ENCODE measurements at regions not wholly inside any gene's neighbourhood (a gene's known extent, or its start where the extent isn't known, plus 50 kb on each side); places are given as distances from the start of the nearest gene placed in this dataset.

GRCh38 chr3:175893566-175893965 is 1034.4 kb downstream of the NAALADL2 start:
- DNase-seq: no peak
- no peak overlapping the region for H2BK15ac ChIP-seq (ENCODE audit: low read depth, low read length)
- H2BK120ac ChIP-seq (ENCODE audit: low read depth, low read length, poor library complexity, severe bottlenecking): no peak overlapping the region
- H3K9me3 ChIP-seq (ENCODE audit: control insufficient read depth, low read depth, low read length): no peaks in the 10 kb centered on the region
- H3K79me1 ChIP-seq (ENCODE audit: insufficient read depth, low read depth, low read length, poor library complexity, severe bottlenecking): no peaks in the 10 kb centered on the region
- H3K9me3 Mint-ChIP-seq: no peaks in the 10 kb centered on the region; a peak in 1 of 5 replicates
- no peak overlapping the region for H3K14ac ChIP-seq (ENCODE audit: insufficient read depth, low read length)
- no peak overlapping the region for H4K8ac ChIP-seq (replicated peaks; ENCODE audit: insufficient read length, low read depth, low read length)
- no peak overlapping the region for H3K18ac ChIP-seq (ENCODE audit: insufficient read length, low read depth, low read length)
- no peak overlapping the region for H2AK5ac ChIP-seq (ENCODE audit: insufficient read length, low read length)
- H3K4ac ChIP-seq (ENCODE audit: low read depth, low read length): no peak overlapping the region
- no peak overlapping the region for H3T11ph ChIP-seq (ENCODE audit: low read length)
- H3K27me3 Mint-ChIP-seq (ENCODE audit: low read depth): no peaks in the 10 kb centered on the region
- no peaks in the 10 kb centered on the region for H3K27me3 ChIP-seq (ENCODE audit: insufficient read depth, low read length)
- H2BK5ac ChIP-seq (ENCODE audit: insufficient read length, low read length): no peak overlapping the region
- H3K4me2 ChIP-seq (ENCODE audit: insufficient read depth, insufficient read length, low read length): no peak overlapping the region
- no peak overlapping the region for H4K91ac ChIP-seq (ENCODE audit: insufficient read length, low read depth, low read length)
- no peaks in the 10 kb centered on the region for H3K23me2 ChIP-seq (ENCODE audit: insufficient read length, low read depth, low read length, poor library complexity, severe bottlenecking)
- H2AFZ ChIP-seq (ENCODE audit: low read length): no peak overlapping the region
- H3K27ac Mint-ChIP-seq: no peak overlapping the region
- no peak overlapping the region for H2BK20ac ChIP-seq (ENCODE audit: low read depth, low read length, poor library complexity, severe bottlenecking)
- H3K9ac ChIP-seq (ENCODE audit: extremely low read depth, insufficient read length, low read length): no peak overlapping the region
- H3K36me3 Mint-ChIP-seq (ENCODE audit: insufficient read depth in 1 of 3, low read depth in 3 of 3): no peaks in the 10 kb centered on the region
- no peak overlapping the region for H2BK12ac ChIP-seq (ENCODE audit: insufficient read length, low read depth, low read length)
- no CpG with 5 or more reads among the region's 5 CpGs for WGBS (ENCODE audit: extremely low coverage, insufficient read length, low lambda C conversion rate)
- no peaks in the 10 kb centered on the region for H4K20me1 ChIP-seq (ENCODE audit: control insufficient read depth, insufficient read depth, insufficient read length)
- no peak overlapping the region for H4K5ac ChIP-seq (ENCODE audit: insufficient read length, low read depth, low read length)
- H3K23ac ChIP-seq (ENCODE audit: insufficient read length, low read depth, low read length): no peak overlapping the region
- no peaks in the 10 kb centered on the region for H3K4me1 ChIP-seq (ENCODE audit: insufficient read depth, low read length)
- H3K56ac ChIP-seq (ENCODE audit: insufficient read length, low read depth, low read length): no peak overlapping the region
- no peaks in the 10 kb centered on the region for H3K4me1 Mint-ChIP-seq
- H3K27ac ChIP-seq (ENCODE audit: insufficient read length, low read depth, low read length): no peak overlapping the region
- no peaks in the 10 kb centered on the region for H3K79me2 ChIP-seq (ENCODE audit: insufficient read depth, low read length)
- no peak for TF ChIP-seq CTCF (conservative IDR thresholded peaks at IDR 0.05)
- no peak overlapping the region for H3K4me3 Mint-ChIP-seq

Measured in H9 (cell line).